ENCODE measurements at regions not wholly inside any gene's neighbourhood (a gene's known extent, or its start where the extent isn't known, plus 50 kb on each side); places are given as distances from the start of the nearest gene placed in this dataset.

DNA sequence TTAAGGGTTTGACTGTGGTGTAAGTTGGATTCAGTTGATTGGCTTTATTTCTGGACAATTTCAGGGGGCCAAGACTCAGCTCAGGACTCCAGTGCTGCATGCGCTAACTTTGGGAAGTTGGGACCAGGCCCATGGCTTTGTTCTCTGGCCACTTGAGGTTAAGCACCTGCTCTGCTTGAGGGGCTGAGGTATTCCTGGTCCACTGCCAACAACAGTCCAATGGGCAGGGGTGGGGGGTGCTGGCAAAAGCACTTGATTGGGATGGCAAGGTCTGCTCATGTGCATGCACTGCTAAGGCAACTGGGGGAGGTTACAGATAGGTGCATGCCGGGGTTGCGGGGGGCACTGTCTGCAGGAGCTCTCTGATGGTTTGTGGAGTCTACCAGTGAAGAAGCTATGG is 52.6 kb upstream of the ASB17 start:
- Mint-ChIP-seq H3K4me1 (no peaks in the 10 kb centered on the region), H3K27me3 (peaks cover 3 to 4% of the 10 kb centered on the region in 2 donors), H3K27ac (no peak overlapping the region), H3K36me3 (no peaks in the 10 kb centered on the region), H3K9me3 (peaks cover 7 to 11% (median 8%) of the 10 kb centered on the region in 3 donors), H3K4me3 (no peak overlapping the region)
- no peak for DNase-seq
- Histone ChIP-seq H3K27ac (ENCODE audit: low read length) (no peak overlapping the region), H3K27me3 (replicated peaks in 1 of 2; ENCODE audit: control insufficient read depth in 2 of 2, extremely low read depth in 1 of 2, insufficient read depth in 2 of 2, low read length in 1 of 2) (peaks cover 0 to 5% of the 10 kb centered on the region in 2 experiments), H3K4me3 (ENCODE audit: control insufficient read depth in 1 of 2, extremely low read depth in 1 of 2, low read length in 1 of 2) (no peak overlapping the region), H3K36me3 (ENCODE audit: control insufficient read depth in 2 of 2, extremely low read depth in 1 of 2, insufficient read depth in 1 of 2, low read length in 1 of 2) (no peaks in the 10 kb centered on the region), H3K9me3 (no peaks in the 10 kb centered on the region), H3K4me1 (ENCODE audit: control insufficient read depth in 1 of 2, extremely low read depth in 1 of 2, insufficient read depth in 2 of 2, low read length in 2 of 2) (no peaks in the 10 kb centered on the region)
- CTCF ChIA-PET: no interaction called here
- WGBS (ENCODE audit: insufficient coverage): 59% methylated on average over 3 of the region's 3 CpGs
- ATAC-seq (replicated peaks in 1 of 4): no peak
- POLR2A ChIA-PET: interaction anchor here (0.5 to 0.7 kb wide), 3 partner anchors 35 to 1556 kb away, joined by 3 to 10 read pairs (median 4); no protein-coding TSS in a partner anchor

DNA sequence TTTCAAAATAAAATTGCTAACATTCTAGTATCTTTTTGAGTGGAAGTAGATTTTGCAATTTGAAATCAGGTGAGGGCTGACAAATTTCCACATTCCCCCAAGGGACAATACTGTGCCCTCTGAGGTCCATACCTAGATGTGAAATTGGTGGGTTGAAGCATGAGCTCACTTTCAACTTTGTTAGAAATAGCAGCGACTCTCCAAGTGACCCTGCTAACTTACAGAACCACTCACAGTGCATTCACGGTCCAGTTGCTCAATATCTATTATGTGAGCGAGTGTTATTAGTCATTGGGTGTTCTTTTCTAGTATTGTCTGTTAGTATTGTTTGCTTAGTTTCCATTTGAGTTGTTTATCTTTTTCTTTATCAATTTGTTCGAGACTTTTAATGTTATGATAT is 53.6 kb upstream of the ASB17 start:
- Histone ChIP-seq H3K27ac (ENCODE audit: low read length) (no peak overlapping the region), H3K4me3 (ENCODE audit: control insufficient read depth in 1 of 2, extremely low read depth in 1 of 2, low read length in 1 of 2) (no peak overlapping the region), H3K36me3 (ENCODE audit: control insufficient read depth in 2 of 2, extremely low read depth in 1 of 2, insufficient read depth in 1 of 2, low read length in 1 of 2) (no peaks in the 10 kb centered on the region), H3K27me3 (replicated peaks in 1 of 2; ENCODE audit: control insufficient read depth in 2 of 2, extremely low read depth in 1 of 2, insufficient read depth in 2 of 2, low read length in 1 of 2) (peaks cover 0 to 5% of the 10 kb centered on the region in 2 experiments), H3K4me1 (ENCODE audit: control insufficient read depth in 1 of 2, extremely low read depth in 1 of 2, insufficient read depth in 2 of 2, low read length in 2 of 2) (no peaks in the 10 kb centered on the region), H3K9me3 (no peaks in the 10 kb centered on the region)
- Mint-ChIP-seq H3K4me3 (no peak overlapping the region), H3K9me3 (peaks cover 7 to 11% (median 8%) of the 10 kb centered on the region in 3 donors), H3K27ac (no peak overlapping the region), H3K36me3 (no peaks in the 10 kb centered on the region), H3K27me3 (peaks cover 3 to 4% of the 10 kb centered on the region in 2 donors), H3K4me1 (no peaks in the 10 kb centered on the region)
- CTCF ChIA-PET: interaction anchor here in 1 of 2 donors (0.6 kb wide), 2 partner anchors 9 to 17 kb away, joined by 3 read pairs; no protein-coding TSS in a partner anchor
- no peak for ATAC-seq (replicated peaks in 1 of 4)
- WGBS (ENCODE audit: insufficient coverage): no CpG with 5 or more reads among the region's 4 CpGs
- POLR2A ChIA-PET: interaction anchor here in 1 of 2 donors (0.6 to 0.7 kb wide), 2 partner anchors 43 to 176 kb away, joined by 3 to 7 read pairs; no protein-coding TSS in a partner anchor
- DNase-seq: no peak

DNA sequence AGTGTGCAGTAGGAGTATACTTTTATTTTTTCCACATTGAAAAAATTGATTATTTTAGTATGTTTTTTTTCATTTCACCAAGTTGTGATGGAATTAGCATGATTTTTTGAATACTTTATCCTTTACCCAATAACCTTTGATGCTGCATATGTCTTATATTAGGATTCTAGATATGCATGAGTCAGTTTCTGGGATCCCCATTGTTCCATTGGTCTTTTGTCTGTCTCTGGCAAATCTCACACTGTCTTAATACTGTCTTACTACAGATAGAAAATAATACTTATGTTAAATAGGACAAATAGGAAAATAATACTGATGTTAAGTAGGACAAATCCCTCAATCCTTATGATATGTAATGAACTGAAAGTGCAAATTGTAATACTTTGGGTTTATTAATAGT is 54.3 kb upstream of the ASB17 start:
- Histone ChIP-seq H3K36me3 (ENCODE audit: control insufficient read depth in 2 of 2, extremely low read depth in 1 of 2, insufficient read depth in 1 of 2, low read length in 1 of 2) (no peaks in the 10 kb centered on the region), H3K9me3 (no peaks in the 10 kb centered on the region), H3K4me3 (ENCODE audit: control insufficient read depth in 1 of 2, extremely low read depth in 1 of 2, low read length in 1 of 2) (no peak overlapping the region), H3K4me1 (ENCODE audit: control insufficient read depth in 1 of 2, extremely low read depth in 1 of 2, insufficient read depth in 2 of 2, low read length in 2 of 2) (no peaks in the 10 kb centered on the region), H3K27ac (ENCODE audit: low read length) (no peak overlapping the region), H3K27me3 (replicated peaks in 1 of 2; ENCODE audit: control insufficient read depth in 2 of 2, extremely low read depth in 1 of 2, insufficient read depth in 2 of 2, low read length in 1 of 2) (peaks cover 0 to 5% of the 10 kb centered on the region in 2 experiments)
- ChIA-PET POLR2A (no interaction called here), CTCF (no interaction called here)
- ATAC-seq (replicated peaks in 1 of 4) (no peak), DNase-seq (no peak)
- peaks cover 7 to 11% (median 8%) of the 10 kb centered on the region in 3 donors for H3K9me3 Mint-ChIP-seq
- no peaks in the 10 kb centered on the region for H3K36me3 Mint-ChIP-seq
- no peaks in the 10 kb centered on the region for H3K27me3 Mint-ChIP-seq
- H3K4me3 Mint-ChIP-seq: no peak overlapping the region
- H3K4me1 Mint-ChIP-seq: no peaks in the 10 kb centered on the region
- no peak overlapping the region for H3K27ac Mint-ChIP-seq

DNA sequence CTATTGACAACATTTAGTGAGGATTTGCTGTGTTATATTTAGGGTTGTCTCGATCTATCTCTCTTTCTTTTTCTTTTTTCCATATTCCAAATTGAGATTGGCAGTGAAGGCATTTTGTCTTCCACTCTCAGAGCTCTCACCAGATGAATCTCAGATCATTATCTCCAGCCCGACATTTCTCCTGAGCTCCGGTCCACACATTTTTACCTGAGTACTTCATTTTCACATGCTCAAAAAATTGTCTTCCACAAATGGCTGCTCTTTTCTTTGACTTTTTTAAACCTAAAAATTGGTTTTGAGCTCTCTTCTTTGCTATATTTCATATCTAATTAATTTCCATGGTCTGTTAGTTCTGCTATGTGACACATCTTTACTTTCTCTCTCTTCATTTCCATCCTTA is 56.9 kb upstream of the ASB17 start:
- DNase-seq (no peak), ATAC-seq (replicated peaks in 1 of 4) (no peak)
- Mint-ChIP-seq H3K4me3 (no peak overlapping the region), H3K9me3 (peaks cover 4 to 8% (median 4%) of the 10 kb centered on the region in 3 donors), H3K4me1 (no peaks in the 10 kb centered on the region), H3K27ac (no peak overlapping the region), H3K36me3 (no peaks in the 10 kb centered on the region), H3K27me3 (no peaks in the 10 kb centered on the region)
- Histone ChIP-seq H3K9me3 (no peaks in the 10 kb centered on the region), H3K36me3 (ENCODE audit: control insufficient read depth in 2 of 2, extremely low read depth in 1 of 2, insufficient read depth in 1 of 2, low read length in 1 of 2) (no peaks in the 10 kb centered on the region), H3K27ac (ENCODE audit: low read length) (no peak overlapping the region), H3K27me3 (replicated peaks in 1 of 2; ENCODE audit: control insufficient read depth in 2 of 2, extremely low read depth in 1 of 2, insufficient read depth in 2 of 2, low read length in 1 of 2) (peaks cover 0 to 5% of the 10 kb centered on the region in 2 experiments), H3K4me3 (ENCODE audit: control insufficient read depth in 1 of 2, extremely low read depth in 1 of 2, low read length in 1 of 2) (no peak overlapping the region), H3K4me1 (ENCODE audit: control insufficient read depth in 1 of 2, extremely low read depth in 1 of 2, insufficient read depth in 2 of 2, low read length in 2 of 2) (no peaks in the 10 kb centered on the region)
- CTCF ChIA-PET: interaction anchor here in 1 of 2 donors (0.6 kb wide), 1 partner anchor 1101 kb away, joined by 3 read pairs; no protein-coding TSS in a partner anchor
- 100% methylated on average over 2 of the region's 3 CpGs for WGBS (ENCODE audit: insufficient coverage)
- POLR2A ChIA-PET: no interaction called here

DNA sequence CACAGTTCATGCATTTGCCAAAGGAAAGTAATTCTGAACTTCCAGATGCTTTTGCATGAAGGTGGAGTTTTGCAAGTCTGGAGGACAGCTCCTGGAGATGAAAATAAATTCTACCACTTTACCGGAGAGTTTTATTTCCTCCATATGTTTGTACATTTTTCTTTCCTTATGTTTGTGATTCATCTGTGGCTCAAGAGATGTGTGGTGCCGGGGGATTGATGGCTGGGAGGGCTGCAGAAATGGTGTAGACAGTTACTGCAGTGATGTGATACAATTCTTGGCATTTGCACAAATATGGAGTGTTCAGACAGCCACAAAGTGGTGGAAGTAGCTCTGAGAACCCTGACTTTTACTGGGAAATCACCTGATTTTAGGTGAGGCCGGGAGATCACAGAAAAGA is 58.5 kb upstream of the ASB17 start:
- POLR2A ChIA-PET: no interaction called here
- Mint-ChIP-seq H3K9me3 (no peaks in the 10 kb centered on the region), H3K27me3 (no peaks in the 10 kb centered on the region), H3K27ac (no peak overlapping the region), H3K4me1 (no peaks in the 10 kb centered on the region), H3K4me3 (no peak overlapping the region), H3K36me3 (no peaks in the 10 kb centered on the region)
- ATAC-seq (replicated peaks in 1 of 4) (no peak), DNase-seq (no peak)
- H3K27me3 ChIP-seq (replicated peaks in 1 of 2; ENCODE audit: control insufficient read depth in 2 of 2, extremely low read depth in 1 of 2, insufficient read depth in 2 of 2, low read length in 1 of 2): no peaks in the 10 kb centered on the region
- CTCF ChIA-PET: interaction anchor here (0.5 to 0.7 kb wide), 2 partner anchors 92 to 1543 kb away, joined by 3 to 6 read pairs; no protein-coding TSS in a partner anchor
- no peaks in the 10 kb centered on the region for H3K4me1 ChIP-seq (ENCODE audit: control insufficient read depth in 1 of 2, extremely low read depth in 1 of 2, insufficient read depth in 2 of 2, low read length in 2 of 2)
- no peak overlapping the region for H3K4me3 ChIP-seq (ENCODE audit: control insufficient read depth in 1 of 2, extremely low read depth in 1 of 2, low read length in 1 of 2)
- no peaks in the 10 kb centered on the region for H3K36me3 ChIP-seq (ENCODE audit: control insufficient read depth in 2 of 2, extremely low read depth in 1 of 2, insufficient read depth in 1 of 2, low read length in 1 of 2)
- no peak overlapping the region for H3K27ac ChIP-seq (ENCODE audit: low read length)
- H3K9me3 ChIP-seq: no peaks in the 10 kb centered on the region
- WGBS (ENCODE audit: insufficient coverage): 83% methylated on average over 1 of the region's 3 CpGs

DNA sequence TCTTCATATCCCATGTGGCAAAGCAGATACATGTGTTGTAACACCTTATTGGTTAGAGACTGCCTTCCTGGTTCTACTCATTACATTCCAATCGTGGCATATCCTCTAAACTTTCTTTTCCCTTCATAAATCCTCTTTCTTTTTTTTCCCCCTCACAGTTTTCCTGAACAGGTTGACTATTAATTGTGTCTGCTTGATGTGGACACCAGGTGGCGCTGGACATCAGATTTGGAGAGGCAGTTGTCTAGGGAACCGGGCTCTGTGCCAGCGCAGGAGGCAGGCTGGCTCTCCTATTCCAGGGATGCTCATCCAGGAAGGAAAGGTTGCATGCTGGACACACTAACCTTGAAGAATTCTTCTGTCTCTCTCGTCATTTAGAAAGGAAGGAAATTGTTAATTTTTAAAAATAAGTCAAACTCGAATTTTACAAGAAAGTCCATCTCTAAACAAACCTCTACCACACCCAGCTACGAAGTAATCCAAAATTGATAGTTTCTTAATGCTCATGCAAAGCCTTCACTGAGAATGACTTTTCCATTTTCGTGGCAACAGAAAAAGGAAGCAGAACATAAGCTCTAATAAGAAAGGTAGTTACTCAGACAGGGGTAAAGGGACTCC is 59.4 kb upstream of the ASB17 start:
- CTCF ChIA-PET: interaction anchor here in 1 of 2 donors (0.7 kb wide), 1 partner anchor 93 kb away, joined by 3 read pairs; no protein-coding TSS in a partner anchor
- Histone ChIP-seq H3K9me3 (no peaks in the 10 kb centered on the region), H3K4me1 (ENCODE audit: control insufficient read depth in 1 of 2, extremely low read depth in 1 of 2, insufficient read depth in 2 of 2, low read length in 2 of 2) (no peaks in the 10 kb centered on the region), H3K27ac (ENCODE audit: low read length) (no peak overlapping the region), H3K36me3 (ENCODE audit: control insufficient read depth in 2 of 2, extremely low read depth in 1 of 2, insufficient read depth in 1 of 2, low read length in 1 of 2) (no peaks in the 10 kb centered on the region), H3K27me3 (replicated peaks in 1 of 2; ENCODE audit: control insufficient read depth in 2 of 2, extremely low read depth in 1 of 2, insufficient read depth in 2 of 2, low read length in 1 of 2) (no peaks in the 10 kb centered on the region), H3K4me3 (ENCODE audit: control insufficient read depth in 1 of 2, extremely low read depth in 1 of 2, low read length in 1 of 2) (no peak overlapping the region)
- no peaks in the 10 kb centered on the region for H3K36me3 Mint-ChIP-seq
- DNase-seq: peak; percentile 17 to 80 (median 62)
- no peaks in the 10 kb centered on the region for H3K9me3 Mint-ChIP-seq
- peak in 2 of 4 experiments; percentile 55 to 60 for ATAC-seq (replicated peaks in 1 of 4)
- WGBS (ENCODE audit: insufficient coverage): 20% methylated on average over 1 of the region's 8 CpGs
- no peaks in the 10 kb centered on the region for H3K4me1 Mint-ChIP-seq
- POLR2A ChIA-PET: no interaction called here
- no peaks in the 10 kb centered on the region for H3K27me3 Mint-ChIP-seq
- no peak overlapping the region for H3K4me3 Mint-ChIP-seq
- H3K27ac Mint-ChIP-seq: no peak overlapping the region
